HEK293 (cell line): ENCODE measurements at regions not wholly inside any gene's neighbourhood (a gene's known extent, or its start where the extent isn't known, plus 50 kb on each side); places are given as distances from the start of the nearest gene placed in this dataset.

Source experiments
- ATF2 ChIP-seq: fragments of 450-650 bp; formaldehyde crosslinking; IDR thresholded peaks from 2 replicates; pipeline ENCODE4 v1.5.1; 2016; ENCODE audit warnings: missing biosample characterization, missing genetic modification characterization, low read depth
- CTCF ChIP-seq: fragments of 450-650 bp; formaldehyde crosslinking; IDR thresholded peaks from 2 replicates; pipeline ENCODE4 v1.5.1; 2016; ENCODE audit warnings: missing biosample characterization, missing genetic modification characterization
- REST ChIP-seq: fragments of 450-650 bp; formaldehyde crosslinking; IDR thresholded peaks from 2 replicates; pipeline ENCODE4 v1.5.1; 2016; ENCODE audit warnings: missing biosample characterization, missing genetic modification characterization
- ZBTB21 ChIP-seq: fragments of 450-650 bp; formaldehyde crosslinking; IDR thresholded peaks from 2 replicates; pipeline ENCODE4 v1.5.1; 2017; ENCODE audit warnings: missing biosample characterization, missing genetic modification characterization
- ZFP69B ChIP-seq: fragments of 450-650 bp; formaldehyde crosslinking; IDR thresholded peaks from 2 replicates; pipeline ENCODE4 v1.5.1; 2016; ENCODE audit warnings: missing biosample characterization, missing genetic modification characterization
- ZNF157 ChIP-seq: fragments of 450-650 bp; formaldehyde crosslinking; IDR thresholded peaks from 2 replicates; pipeline ENCODE4 v1.5.1; 2016; ENCODE audit warnings: missing biosample characterization, missing genetic modification characterization
- ZNF175 ChIP-seq: fragments of 450-650 bp; formaldehyde crosslinking; IDR thresholded peaks from 2 replicates; pipeline ENCODE4 v1.5.1; 2016; ENCODE audit warnings: missing biosample characterization, missing genetic modification characterization
- ZNF24 ChIP-seq: fragments of 450-650 bp; formaldehyde crosslinking; IDR thresholded peaks from 2 replicates; pipeline ENCODE4 v1.5.1; 2016; ENCODE audit warnings: missing biosample characterization, missing genetic modification characterization
- ZNF335 ChIP-seq: fragments of 450-650 bp; formaldehyde crosslinking; conservative IDR thresholded peaks from 2 replicates; pipeline ENCODE4 v1.5.1; 2016; ENCODE audit warnings: missing biosample characterization, missing genetic modification characterization
- ZNF37A ChIP-seq: fragments of 450-650 bp; IDR thresholded peaks from 2 replicates; pipeline ENCODE4 v1.5.1; 2018; ENCODE audit warnings: missing biosample characterization, missing genetic modification characterization
- ZNF561 ChIP-seq: fragments of 450-650 bp; IDR thresholded peaks from 2 replicates; pipeline ENCODE4 v1.5.1; 2018; ENCODE audit warnings: missing biosample characterization, missing genetic modification characterization, borderline replicate concordance
- ZNF645 ChIP-seq: fragments of 450-650 bp; formaldehyde crosslinking; IDR thresholded peaks from 2 replicates; pipeline ENCODE4; 2016; ENCODE audit warnings: missing biosample characterization, missing genetic modification characterization
- ZNF692 ChIP-seq: fragments of 450-650 bp; formaldehyde crosslinking; IDR thresholded peaks from 2 replicates; pipeline ENCODE4 v1.5.1; 2016; ENCODE audit warnings: missing biosample characterization, missing genetic modification characterization
- ZNF76 ChIP-seq: fragments of 450-650 bp; formaldehyde crosslinking; IDR thresholded peaks from 2 replicates; pipeline ENCODE4; 2016; ENCODE audit warnings: low read depth, missing biosample characterization, missing genetic modification characterization, borderline replicate concordance

GRCh38 chr5:87844866-87845265, 423.8 kb downstream of the TMEM161B start:
- TF ChIP-seq ATF2 (tag by site-specific recombination) (no peak), ZNF24 (tag by site-specific recombination) (no peak), ZNF157 (tag by site-specific recombination) (no peak), ZNF561 (no peak), CTCF (tag by site-specific recombination) (no peak), ZNF645 (tag by site-specific recombination) (no peak), ZNF76 (tag by site-specific recombination) (no peak), ZNF335 (tag by site-specific recombination) (no peak), ZBTB21 (tag by site-specific recombination) (no peak), ZNF37A (tag by site-specific recombination) (no peak), ZNF692 (no peak), ZNF175 (tag by site-specific recombination) (no peak), REST (tag by site-specific recombination) (no peak), ZFP69B (tag by site-specific recombination) (no peak)
